Breast epithelium (tissue), 3 donors: ENCODE measurements at regions not wholly inside any gene's neighbourhood (a gene's known extent, or its start where the extent isn't known, plus 50 kb on each side); places are given as distances from the start of the nearest gene placed in this dataset.

Experiments
- POLR2A ChIP-seq: fragments of 450-650 bp; IDR thresholded peaks from one replicate; pipeline ENCODE4 v1.6.1; 2016; ENCODE audit warnings: antibody characterized with exemption, mild to moderate bottlenecking, moderate library complexity
- POLR2AphosphoS5 ChIP-seq, 3 donors: sonication (generic); formaldehyde crosslinking; IDR thresholded peaks; one replicate each; pipeline ENCODE4 v1.6.1; 2017; ENCODE audit warnings: antibody characterized with exemption in 3 of 3
- TF ChIP-seq, protein P1 (sequence below), 3 donors: fragments of 450-650 bp; IDR thresholded peaks; one replicate each; pipeline ENCODE4 v1.5.1; 2016 to 2017; ENCODE audit warnings: antibody characterized with exemption in 3 of 3, mild to moderate bottlenecking in 3 of 3, moderate library complexity in 3 of 3

DNA sequence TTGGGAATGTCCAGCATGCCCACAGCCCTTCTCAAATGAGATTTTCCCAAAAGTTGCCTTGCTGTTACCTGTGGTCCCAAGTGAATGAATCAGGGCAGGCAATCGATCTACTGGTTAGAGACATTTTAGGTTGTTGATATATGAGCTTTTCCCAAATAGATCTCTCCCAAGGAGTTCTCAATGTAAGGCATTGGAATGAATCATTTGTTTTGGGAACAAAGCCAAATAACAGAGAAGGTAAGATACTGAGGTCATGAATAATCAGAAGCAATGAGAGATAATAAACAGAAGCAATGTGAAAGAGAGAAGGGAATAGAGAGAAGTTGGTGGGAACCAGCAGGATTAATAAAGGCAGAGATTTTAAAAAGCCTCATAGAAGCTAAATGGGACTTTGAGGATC lies 93.6 kb upstream of the FER start:
- TF ChIP-seq, protein P1, sequence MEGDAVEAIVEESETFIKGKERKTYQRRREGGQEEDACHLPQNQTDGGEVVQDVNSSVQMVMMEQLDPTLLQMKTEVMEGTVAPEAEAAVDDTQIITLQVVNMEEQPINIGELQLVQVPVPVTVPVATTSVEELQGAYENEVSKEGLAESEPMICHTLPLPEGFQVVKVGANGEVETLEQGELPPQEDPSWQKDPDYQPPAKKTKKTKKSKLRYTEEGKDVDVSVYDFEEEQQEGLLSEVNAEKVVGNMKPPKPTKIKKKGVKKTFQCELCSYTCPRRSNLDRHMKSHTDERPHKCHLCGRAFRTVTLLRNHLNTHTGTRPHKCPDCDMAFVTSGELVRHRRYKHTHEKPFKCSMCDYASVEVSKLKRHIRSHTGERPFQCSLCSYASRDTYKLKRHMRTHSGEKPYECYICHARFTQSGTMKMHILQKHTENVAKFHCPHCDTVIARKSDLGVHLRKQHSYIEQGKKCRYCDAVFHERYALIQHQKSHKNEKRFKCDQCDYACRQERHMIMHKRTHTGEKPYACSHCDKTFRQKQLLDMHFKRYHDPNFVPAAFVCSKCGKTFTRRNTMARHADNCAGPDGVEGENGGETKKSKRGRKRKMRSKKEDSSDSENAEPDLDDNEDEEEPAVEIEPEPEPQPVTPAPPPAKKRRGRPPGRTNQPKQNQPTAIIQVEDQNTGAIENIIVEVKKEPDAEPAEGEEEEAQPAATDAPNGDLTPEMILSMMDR (IDR thresholded peaks at IDR 0.05): no peak
- TF ChIP-seq POLR2A: no peak
- no peak for TF ChIP-seq POLR2AphosphoS5 (IDR thresholded peaks at IDR 0.05)
